C4-2B (cell line): ENCODE measurements at regions not wholly inside any gene's neighbourhood (a gene's known extent, or its start where the extent isn't known, plus 50 kb on each side); places are given as distances from the start of the nearest gene placed in this dataset.

Source experiments
- ZFX ChIP-seq: fragments of 450-650 bp; IDR thresholded peaks from 2 replicates; pipeline ENCODE4 v1.6.1; 2017
- TF ChIP-seq, protein P1 (sequence below): fragments of 450-650 bp; conservative IDR thresholded peaks from 2 replicates; pipeline ENCODE4 v1.5.1; 2017; ENCODE audit warnings: mild to moderate bottlenecking

DNA sequence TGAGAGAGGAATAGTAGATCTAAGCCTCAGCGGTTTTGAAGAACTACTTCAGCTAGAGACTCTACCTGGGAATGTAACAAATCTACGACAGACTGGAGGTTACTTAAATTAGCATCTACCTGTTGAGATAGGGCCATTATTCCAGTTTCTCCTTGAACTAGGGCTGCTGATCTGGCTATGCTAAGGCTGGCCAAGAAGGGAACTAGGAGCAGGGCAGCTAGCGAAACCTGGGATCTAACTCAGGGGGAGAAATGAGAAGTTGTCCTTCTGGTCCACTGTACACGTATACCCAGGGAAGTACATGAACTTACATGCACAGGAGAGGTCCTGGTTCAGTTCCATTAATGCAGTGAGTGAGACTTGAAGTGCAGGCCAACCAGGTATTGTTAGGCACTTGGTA, 156.7 kb downstream of the TRIM27 start:
- TF ChIP-seq, protein P1, sequence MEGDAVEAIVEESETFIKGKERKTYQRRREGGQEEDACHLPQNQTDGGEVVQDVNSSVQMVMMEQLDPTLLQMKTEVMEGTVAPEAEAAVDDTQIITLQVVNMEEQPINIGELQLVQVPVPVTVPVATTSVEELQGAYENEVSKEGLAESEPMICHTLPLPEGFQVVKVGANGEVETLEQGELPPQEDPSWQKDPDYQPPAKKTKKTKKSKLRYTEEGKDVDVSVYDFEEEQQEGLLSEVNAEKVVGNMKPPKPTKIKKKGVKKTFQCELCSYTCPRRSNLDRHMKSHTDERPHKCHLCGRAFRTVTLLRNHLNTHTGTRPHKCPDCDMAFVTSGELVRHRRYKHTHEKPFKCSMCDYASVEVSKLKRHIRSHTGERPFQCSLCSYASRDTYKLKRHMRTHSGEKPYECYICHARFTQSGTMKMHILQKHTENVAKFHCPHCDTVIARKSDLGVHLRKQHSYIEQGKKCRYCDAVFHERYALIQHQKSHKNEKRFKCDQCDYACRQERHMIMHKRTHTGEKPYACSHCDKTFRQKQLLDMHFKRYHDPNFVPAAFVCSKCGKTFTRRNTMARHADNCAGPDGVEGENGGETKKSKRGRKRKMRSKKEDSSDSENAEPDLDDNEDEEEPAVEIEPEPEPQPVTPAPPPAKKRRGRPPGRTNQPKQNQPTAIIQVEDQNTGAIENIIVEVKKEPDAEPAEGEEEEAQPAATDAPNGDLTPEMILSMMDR: no peak
- no peak for TF ChIP-seq ZFX
